ENCODE measurements at regions not wholly inside any gene's neighbourhood (a gene's known extent, or its start where the extent isn't known, plus 50 kb on each side); places are given as distances from the start of the nearest gene placed in this dataset.
"Not testable (repeated sequence)": the region's sequence is repeated elsewhere in the genome, so short reads cannot be mapped to it uniquely, and the experiment has no call there.

DNA sequence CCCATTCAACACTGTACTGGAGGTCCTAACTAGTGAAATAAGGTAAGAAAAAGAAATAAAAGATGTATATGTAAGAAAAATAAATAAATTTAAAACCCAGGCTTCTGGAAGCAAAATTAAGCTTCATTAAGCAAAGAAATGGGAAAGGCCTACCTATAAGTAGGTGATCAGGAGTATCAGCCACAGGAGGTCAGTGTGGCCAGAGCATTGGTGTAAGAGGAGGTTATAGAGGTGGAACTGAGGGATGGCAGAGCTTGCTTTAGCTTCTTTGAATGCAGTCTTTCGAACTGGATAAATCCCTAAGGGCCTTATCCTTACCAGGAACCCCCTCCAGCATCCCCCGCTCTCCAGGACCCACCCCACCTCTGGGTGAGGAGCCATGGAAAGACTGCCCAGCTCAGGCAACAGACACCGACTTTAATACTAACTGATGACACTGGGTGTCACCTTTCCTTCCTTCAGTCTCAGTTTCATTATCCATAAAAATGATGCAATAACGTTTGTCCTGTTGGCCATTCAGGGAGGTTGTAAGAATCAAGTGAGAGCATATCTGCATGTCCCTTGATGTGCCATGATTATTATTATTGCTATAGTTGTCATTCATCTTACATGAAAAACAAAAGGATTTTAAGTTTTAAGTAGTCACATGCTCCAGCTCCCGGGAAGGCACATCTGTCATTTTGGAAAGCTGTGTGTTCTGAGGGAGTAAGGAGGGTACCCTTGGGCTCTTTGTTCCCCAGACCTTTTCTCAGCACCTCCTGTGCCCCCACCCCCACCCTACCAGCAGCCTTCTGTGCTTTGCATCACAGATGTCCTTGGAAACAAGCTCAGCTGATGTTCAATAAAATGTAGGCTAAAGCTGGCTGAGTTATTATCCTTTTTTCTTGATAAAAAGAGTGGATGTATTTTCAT, 50.8 kb upstream of the CTNNA1 start:
- peaks cover 59 to 96% of the 10 kb centered on the region in 2 donors for H3K27me3 Mint-ChIP-seq

DNA sequence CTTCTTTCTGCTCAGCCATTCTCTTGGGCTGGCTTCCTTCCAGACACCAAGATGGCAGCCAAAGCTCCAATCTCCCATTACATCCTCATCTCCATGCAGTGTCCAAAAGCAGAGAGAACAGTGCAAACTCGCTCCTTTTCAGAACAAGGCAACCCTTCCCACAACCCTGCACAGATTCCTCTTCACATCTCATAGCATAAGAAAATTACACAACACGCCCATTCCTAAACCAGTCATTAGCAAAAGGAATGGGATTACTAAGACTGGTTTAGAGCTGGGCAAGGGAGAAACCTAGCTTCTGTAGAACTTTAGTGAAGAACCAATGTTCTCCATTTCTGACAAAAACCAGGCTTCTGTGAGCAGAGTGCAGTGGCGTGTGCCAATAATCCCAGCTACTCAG, 51.5 kb upstream of the CTNNA1 start:
- DNase-seq (no peak), ATAC-seq (replicated peaks) (no peak)
- Mint-ChIP-seq H3K4me1 (ENCODE audit: low read depth in 2 of 2) (no peaks in the 10 kb centered on the region), H3K36me3 (ENCODE audit: insufficient read depth) (no peaks in the 10 kb centered on the region), H3K9me3 (no peaks in the 10 kb centered on the region), H3K27ac (no peak overlapping the region), H3K27me3 (peaks cover 53 to 96% of the 10 kb centered on the region in 2 donors), H3K4me3 (no peak overlapping the region)

More for the DNA sequence above, 50.8 kb upstream of the CTNNA1 start:
- Mint-ChIP-seq H3K9me3 (no peaks in the 10 kb centered on the region), H3K4me3 (no peak overlapping the region), H3K36me3 (ENCODE audit: insufficient read depth) (no peaks in the 10 kb centered on the region), H3K27ac (no peak overlapping the region), H3K4me1 (ENCODE audit: low read depth in 2 of 2) (no peaks in the 10 kb centered on the region)
- no peak for DNase-seq
- no peak for ATAC-seq (replicated peaks)

DNA sequence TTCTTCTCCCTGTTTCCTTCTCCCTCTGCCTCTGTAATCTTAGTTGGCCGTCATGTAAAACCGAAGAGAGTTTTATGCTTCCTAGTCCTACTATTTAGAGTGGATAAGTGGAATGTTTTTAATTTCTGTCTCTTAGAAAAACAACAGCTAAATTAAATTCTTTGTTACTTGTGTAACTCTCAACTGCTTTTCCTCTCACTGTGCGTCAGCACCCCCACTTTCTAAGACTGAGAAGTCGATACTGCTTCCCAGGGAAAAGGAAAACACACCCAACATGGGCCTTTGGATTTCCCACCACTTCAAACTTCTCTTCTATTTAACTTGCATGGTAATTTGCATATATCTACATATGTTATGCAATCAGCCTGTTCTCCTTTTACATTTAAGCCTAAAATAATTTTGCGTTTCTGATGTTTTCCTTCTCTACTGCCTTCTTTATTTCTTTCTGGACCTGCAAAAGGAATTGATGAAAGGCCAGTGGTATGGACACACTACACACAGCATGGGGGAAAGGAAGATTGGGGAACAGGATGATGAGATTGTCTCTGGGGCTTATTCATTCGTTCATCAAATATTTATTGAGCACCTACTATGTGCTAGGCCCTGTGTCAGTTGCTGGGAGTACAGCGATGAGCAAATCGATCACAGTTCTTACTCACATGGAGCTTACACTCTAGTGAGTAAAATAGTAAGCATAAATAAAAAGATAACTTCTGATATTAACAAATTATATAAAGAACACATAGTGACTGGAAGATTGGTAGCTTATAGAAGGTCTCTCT, 52.5 kb upstream of the CTNNA1 start:
- Mint-ChIP-seq H3K4me3 (no peak overlapping the region), H3K9me3 (no peaks in the 10 kb centered on the region), H3K4me1 (ENCODE audit: low read depth in 2 of 2) (no peaks in the 10 kb centered on the region), H3K36me3 (ENCODE audit: insufficient read depth) (no peaks in the 10 kb centered on the region), H3K27me3 (peaks cover 49 to 96% of the 10 kb centered on the region in 2 donors), H3K27ac (no peak overlapping the region)
- DNase-seq (no peak), ATAC-seq (replicated peaks) (no peak)

DNA sequence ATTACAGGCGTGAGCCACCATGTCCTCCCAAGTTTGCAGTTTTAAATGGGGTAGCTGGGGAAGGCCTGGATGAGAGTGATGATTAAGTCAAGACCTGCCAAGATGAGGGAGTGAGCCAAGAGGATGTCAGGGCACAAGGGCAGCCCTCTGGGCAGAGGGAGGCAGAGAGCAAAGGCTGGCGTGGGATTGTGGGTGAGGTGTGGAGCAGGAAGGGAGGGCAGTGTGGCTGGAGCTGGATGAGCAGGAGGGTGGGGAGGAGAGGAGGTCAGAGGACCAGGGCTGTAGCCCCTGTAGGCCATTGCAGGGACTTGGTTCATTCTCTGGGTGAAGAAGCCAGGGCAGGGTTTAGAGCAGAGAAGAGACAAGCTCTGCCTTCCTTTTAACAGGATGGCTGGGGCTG, 53.7 kb upstream of the CTNNA1 start:
- Mint-ChIP-seq H3K27me3 (peaks cover 49 to 93% of the 10 kb centered on the region in 2 donors), H3K36me3 (ENCODE audit: insufficient read depth) (no peaks in the 10 kb centered on the region), H3K4me1 (ENCODE audit: low read depth in 2 of 2) (no peaks in the 10 kb centered on the region), H3K4me3 (no peak overlapping the region), H3K27ac (no peak overlapping the region), H3K9me3 (no peaks in the 10 kb centered on the region)
- ATAC-seq (replicated peaks) (no peak), DNase-seq (no peak)

DNA sequence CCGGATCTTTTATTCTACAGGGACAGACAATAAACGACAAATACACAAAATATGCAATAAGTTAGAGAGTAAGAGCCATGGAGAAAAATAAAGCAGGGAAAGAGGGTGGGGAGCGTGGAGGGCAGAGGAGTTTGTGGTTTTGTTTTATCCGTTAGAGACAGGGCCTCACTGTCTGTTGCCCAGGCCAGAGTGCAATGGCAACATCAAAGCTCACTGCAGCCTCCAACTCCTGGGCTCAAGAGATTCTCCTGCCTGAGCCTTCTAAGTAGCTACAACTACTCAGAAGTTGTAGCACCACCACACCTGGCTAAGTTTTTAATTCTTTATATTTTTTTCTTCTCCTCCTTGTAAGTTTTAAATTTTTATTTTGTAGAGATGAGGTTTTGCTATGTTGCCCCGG, 54.5 kb upstream of the CTNNA1 start:
- Mint-ChIP-seq H3K4me3 (no peak overlapping the region), H3K9me3 (no peaks in the 10 kb centered on the region), H3K4me1 (ENCODE audit: low read depth in 2 of 2) (no peaks in the 10 kb centered on the region), H3K27me3 (peaks cover 56 to 94% of the 10 kb centered on the region in 2 donors), H3K27ac (no peak overlapping the region), H3K36me3 (ENCODE audit: insufficient read depth) (no peaks in the 10 kb centered on the region)
- DNase-seq (no peak), ATAC-seq (replicated peaks) (no peak)

DNA sequence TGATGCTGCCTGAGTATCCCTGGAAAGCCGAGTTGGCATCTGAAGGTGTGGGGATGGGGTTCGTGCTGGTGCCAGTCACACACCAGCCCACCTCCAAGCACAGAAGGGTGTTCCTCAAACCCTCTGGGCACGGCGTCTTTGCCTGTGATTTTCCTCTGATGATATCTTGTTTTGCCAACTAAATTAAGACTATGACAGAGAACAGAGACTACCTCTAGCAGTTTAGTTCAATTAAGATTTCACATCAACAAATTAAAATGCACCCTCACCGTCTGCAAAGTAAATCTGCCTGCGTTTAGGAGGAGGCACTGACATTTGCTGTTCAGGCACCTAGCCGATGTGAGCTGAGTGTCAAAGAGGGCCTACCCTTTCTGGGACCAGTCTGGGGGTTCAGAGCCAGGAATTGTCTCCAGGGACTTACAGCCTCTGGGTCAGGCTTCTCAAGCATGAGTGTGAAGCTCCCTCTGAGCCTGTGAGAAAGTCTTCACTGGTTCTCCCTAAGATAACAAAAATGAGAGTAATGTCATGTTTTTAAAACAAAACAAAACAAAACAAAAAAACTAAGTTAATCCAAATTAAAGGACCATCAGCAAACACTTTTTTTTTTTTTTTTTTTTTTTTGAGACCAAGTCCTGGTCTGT, 55.4 kb upstream of the CTNNA1 start:
- ATAC-seq (replicated peaks) (no peak), DNase-seq (no peak)
- Mint-ChIP-seq H3K4me1 (ENCODE audit: low read depth in 2 of 2) (no peaks in the 10 kb centered on the region), H3K9me3 (no peaks in the 10 kb centered on the region), H3K36me3 (ENCODE audit: insufficient read depth) (no peaks in the 10 kb centered on the region), H3K27ac (no peak overlapping the region), H3K27me3 (peaks cover 56 to 94% of the 10 kb centered on the region in 2 donors), H3K4me3 (no peak overlapping the region)

DNA sequence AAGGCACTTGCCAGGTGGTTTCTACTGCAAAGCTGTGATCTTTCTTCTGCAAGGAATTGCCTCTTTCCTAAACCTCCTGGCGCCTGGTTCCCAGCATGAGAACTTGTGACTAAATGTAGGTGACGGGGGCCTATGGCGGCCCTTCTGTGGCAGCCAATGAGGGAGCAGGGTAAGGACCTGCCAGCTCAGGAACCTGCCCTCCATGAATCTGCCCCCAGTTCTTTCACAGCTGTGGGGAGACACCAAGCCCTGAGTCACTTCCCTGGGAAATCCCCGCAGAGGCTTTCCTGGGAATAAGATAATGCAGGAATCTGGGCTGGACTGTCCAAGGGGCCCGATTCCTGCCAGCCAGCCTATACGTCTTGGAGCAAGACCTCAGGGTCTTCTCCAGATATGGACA, 56.7 kb upstream of the CTNNA1 start:
- no peak for DNase-seq
- peaks cover 0 to 2% of the 10 kb centered on the region in 2 donors for H3K4me1 Mint-ChIP-seq (ENCODE audit: low read depth in 2 of 2)
- H3K27ac Mint-ChIP-seq: no peak overlapping the region
- H3K4me3 Mint-ChIP-seq: no peak overlapping the region
- peaks cover 57 to 94% of the 10 kb centered on the region in 2 donors for H3K27me3 Mint-ChIP-seq
- H3K36me3 Mint-ChIP-seq (ENCODE audit: insufficient read depth): no peaks in the 10 kb centered on the region
- peaks cover 0 to 5% of the 10 kb centered on the region in 2 donors for H3K9me3 Mint-ChIP-seq
- no peak for ATAC-seq (replicated peaks)

DNA sequence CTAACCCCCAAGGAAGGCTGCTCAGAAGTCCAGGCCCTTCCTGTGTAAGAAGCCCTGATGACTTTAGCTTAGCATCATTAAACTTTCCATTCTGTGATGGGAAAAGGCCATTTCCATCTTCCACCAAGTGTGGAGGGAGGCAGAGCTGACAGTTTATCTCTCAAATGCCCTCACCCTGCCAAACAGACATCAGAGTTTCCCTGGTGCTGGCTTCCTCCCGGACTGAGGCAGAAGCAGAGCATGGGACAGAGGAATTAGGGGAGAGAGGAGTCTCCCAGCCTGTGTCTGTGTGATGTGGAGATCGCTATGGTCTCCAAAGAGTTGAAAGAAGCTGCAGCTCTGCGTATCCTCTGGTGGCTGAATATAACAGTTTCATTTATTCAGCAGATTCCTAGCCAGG, 57.4 kb upstream of the CTNNA1 start:
- no peak overlapping the region for H3K27ac Mint-ChIP-seq
- peaks cover 0 to 7% of the 10 kb centered on the region in 2 donors for H3K9me3 Mint-ChIP-seq
- H3K27me3 Mint-ChIP-seq: peaks cover 53 to 94% of the 10 kb centered on the region in 2 donors
- H3K4me1 Mint-ChIP-seq (ENCODE audit: low read depth in 2 of 2): peaks cover 0 to 2% of the 10 kb centered on the region in 2 donors
- H3K4me3 Mint-ChIP-seq: no peak overlapping the region
- no peaks in the 10 kb centered on the region for H3K36me3 Mint-ChIP-seq (ENCODE audit: insufficient read depth)
- no peak for DNase-seq
- ATAC-seq (replicated peaks): no peak

DNA sequence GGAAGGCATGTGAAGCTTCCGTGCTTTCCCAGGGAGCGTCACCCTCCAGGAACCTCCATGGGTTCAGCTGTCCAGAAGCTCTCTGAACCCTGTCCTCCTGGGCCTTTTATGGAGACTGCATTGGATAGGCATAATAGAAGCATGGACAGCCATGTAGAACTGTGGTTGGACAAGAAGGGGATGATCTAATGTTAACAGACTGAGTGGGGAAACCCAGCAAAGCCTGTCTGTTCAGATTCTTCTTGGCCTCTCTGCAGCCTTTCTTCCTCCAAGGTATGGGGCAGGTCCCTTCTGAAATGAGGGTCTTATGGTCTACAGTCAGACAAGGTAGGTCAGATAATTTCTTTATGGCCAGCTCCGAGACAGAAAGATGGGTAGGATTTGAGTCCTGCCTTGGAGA, 59.1 kb upstream of the CTNNA1 start:
- peaks cover 55 to 86% of the 10 kb centered on the region in 2 donors for H3K27me3 Mint-ChIP-seq

DNA sequence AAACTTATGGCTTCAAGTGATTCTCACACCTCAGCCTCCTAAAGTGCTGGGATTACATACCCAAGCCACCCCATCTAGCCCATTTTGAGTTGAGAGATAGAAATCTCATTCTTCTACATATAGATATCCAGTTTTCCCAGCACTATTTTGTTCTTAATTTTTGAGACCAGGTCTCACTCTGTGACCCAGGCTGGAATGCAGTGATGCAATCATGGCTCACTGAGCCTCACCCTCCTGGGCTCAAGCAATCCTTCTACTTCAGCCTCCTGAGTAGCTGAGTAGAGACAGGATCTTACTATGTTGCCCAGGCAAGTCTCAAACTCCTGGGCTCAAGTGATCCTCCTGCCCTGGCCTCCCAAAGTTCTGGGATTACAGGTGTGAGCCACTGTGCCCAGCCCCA, 60.9 kb upstream of the CTNNA1 start:
- Mint-ChIP-seq H3K27ac (no peak overlapping the region), H3K4me1 (ENCODE audit: low read depth in 2 of 2) (peaks cover 0 to 2% of the 10 kb centered on the region in 2 donors), H3K27me3 (peaks cover 57 to 78% of the 10 kb centered on the region in 2 donors), H3K4me3 (no peak overlapping the region), H3K36me3 (ENCODE audit: insufficient read depth) (no peaks in the 10 kb centered on the region), H3K9me3 (peaks cover 2 to 7% of the 10 kb centered on the region in 2 donors)
- ATAC-seq (replicated peaks) (no peak), DNase-seq (no peak)

More for the DNA sequence above, 59.1 kb upstream of the CTNNA1 start:
- no peak overlapping the region for H3K4me3 Mint-ChIP-seq
- no peak for ATAC-seq (replicated peaks)
- H3K36me3 Mint-ChIP-seq (ENCODE audit: insufficient read depth): no peaks in the 10 kb centered on the region
- H3K4me1 Mint-ChIP-seq (ENCODE audit: low read depth in 2 of 2): peaks cover 0 to 2% of the 10 kb centered on the region in 2 donors
- DNase-seq: no peak
- peaks cover 0 to 7% of the 10 kb centered on the region in 2 donors for H3K9me3 Mint-ChIP-seq
- H3K27ac Mint-ChIP-seq: no peak overlapping the region

DNA sequence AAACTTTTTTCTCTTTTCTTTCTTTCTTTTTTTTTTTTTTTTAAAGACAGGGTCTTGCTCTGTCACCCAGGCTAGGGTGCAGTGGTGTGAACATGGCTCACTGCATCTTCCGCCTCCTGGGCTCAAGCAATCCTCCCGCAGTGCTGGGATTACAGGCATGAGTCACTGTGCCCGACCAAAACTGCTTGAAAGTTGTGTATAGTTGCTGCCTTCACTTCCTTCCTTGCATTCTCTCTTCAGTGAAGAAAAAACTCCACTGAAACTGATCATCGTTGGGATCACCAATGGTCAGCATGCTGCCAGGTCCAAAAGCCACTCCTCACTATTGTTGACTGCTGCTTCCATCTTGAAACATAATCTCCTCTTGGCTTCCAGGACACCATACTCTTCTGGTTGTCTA, 66.6 kb upstream of the CTNNA1 start:
- Mint-ChIP-seq H3K4me1 (ENCODE audit: low read depth in 2 of 2) (peaks cover 0 to 1% of the 10 kb centered on the region in 2 donors), H3K9me3 (peaks cover 2 to 3% of the 10 kb centered on the region in 2 donors), H3K36me3 (ENCODE audit: insufficient read depth) (no peaks in the 10 kb centered on the region), H3K4me3 (no peak overlapping the region), H3K27ac (no peak overlapping the region), H3K27me3 (peaks cover 60 to 79% of the 10 kb centered on the region in 2 donors)
- ATAC-seq (replicated peaks): no peak
- no peak for DNase-seq

DNA sequence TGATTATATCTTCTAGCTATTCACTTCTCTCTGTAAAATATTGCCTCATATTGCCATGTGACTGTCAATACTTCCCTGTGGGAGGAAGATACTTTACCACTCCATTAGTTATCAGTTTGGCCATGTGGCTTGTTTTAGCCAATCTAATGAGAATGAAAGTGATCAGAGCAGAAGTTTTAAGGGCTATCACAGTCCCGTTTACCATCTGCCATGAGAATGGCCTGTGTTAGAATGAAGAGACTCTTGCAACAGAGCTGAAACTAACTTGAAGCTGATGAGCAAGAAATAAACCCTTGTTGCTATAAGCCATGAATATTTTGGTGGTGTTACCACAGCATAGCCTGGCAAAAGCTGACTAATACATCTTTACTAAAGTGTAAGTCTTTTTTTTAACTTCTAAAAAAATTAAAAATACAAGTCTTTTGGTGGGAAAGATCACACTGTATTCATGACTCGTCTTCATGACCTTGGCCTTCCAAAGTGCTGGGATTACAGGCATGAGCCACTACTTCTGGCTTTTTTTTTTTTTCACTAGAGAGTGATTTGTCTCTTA, 68.0 kb upstream of the CTNNA1 start:
- Mint-ChIP-seq H3K9me3 (peaks cover 0 to 2% of the 10 kb centered on the region in 2 donors), H3K4me1 (ENCODE audit: low read depth in 2 of 2) (no peaks in the 10 kb centered on the region), H3K36me3 (ENCODE audit: insufficient read depth) (no peaks in the 10 kb centered on the region), H3K27me3 (peaks cover 57 to 76% of the 10 kb centered on the region in 2 donors), H3K27ac (no peak overlapping the region), H3K4me3 (no peak overlapping the region)
- ATAC-seq (replicated peaks) (no peak), DNase-seq (no peak)

DNA sequence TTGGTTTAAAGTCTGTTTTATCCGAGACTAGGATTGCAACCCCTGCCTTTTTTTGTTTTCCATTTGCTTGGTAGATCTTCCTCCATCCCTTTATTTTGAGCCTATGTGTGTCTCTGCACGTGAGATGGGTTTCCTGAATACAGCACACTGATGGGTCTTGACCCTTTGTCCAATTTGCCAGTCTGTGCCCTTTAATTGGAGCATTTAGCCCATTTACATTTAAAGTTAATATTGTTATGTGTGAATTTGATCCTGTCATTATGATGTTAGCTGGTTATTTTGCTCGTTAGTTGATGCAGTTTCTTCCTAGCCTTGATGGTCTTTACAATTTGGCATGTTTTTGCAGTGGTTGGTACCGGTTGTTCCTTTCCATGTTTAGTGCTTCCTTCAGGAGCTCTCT, 70.8 kb upstream of the CTNNA1 start:
- DNase-seq; ATAC-seq (replicated peaks); H3K9me3 Mint-ChIP-seq; H3K27ac Mint-ChIP-seq; H3K4me1 Mint-ChIP-seq (ENCODE audit: low read depth in 2 of 2); H3K4me3 Mint-ChIP-seq; H3K36me3 Mint-ChIP-seq (ENCODE audit: insufficient read depth): not testable (repeated sequence)
- H3K27me3 Mint-ChIP-seq: peaks cover 68 to 91% of the 10 kb centered on the region in 2 donors

All from effector memory CD8-positive, alpha-beta T cell (primary cell).